Right atrium auricular region (tissue), 2 donors: ENCODE measurements at regions not wholly inside any gene's neighbourhood (a gene's known extent, or its start where the extent isn't known, plus 50 kb on each side); places are given as distances from the start of the nearest gene placed in this dataset.

Source experiments
- DNase-seq: peaks from one replicate; pipeline ENCODE4 v3.0.0-alpha.2; 2019; ENCODE audit warnings: low spot score
- H3K27ac ChIP-seq, 2 donors: fragments of 200-600 bp; sonication (generic); 1 replicate in 1 of 2; 2 replicates in 1 of 2; pipeline ENCODE4 v1.5.1; 2016 to 2019
- H3K27me3 ChIP-seq, 2 donors: fragments of 200-600 bp; sonication (generic); one replicate each; pipeline versions ENCODE4 v1.5.1 to v1.6.0; 2017 to 2019
- H3K36me3 ChIP-seq: fragments of 200-600 bp; sonication (generic); one replicate; pipeline ENCODE4 v1.5.1; 2016
- H3K4me1 ChIP-seq, 2 donors: fragments of 200-600 bp; sonication (generic); one replicate each; pipeline versions ENCODE4 v1.5.1 to v1.6.0; 2017 to 2019
- H3K4me3 ChIP-seq, 2 donors: fragments of 200-600 bp; sonication (generic); 1 replicate in 1 of 2; 2 replicates in 1 of 2; pipeline ENCODE4 v1.5.1; 2017 to 2019; ENCODE audit warnings: mild to moderate bottlenecking in 1 of 2, moderate library complexity in 1 of 2
- H3K9me3 ChIP-seq, 2 donors: fragments of 200-600 bp; sonication (generic); one replicate each; pipeline ENCODE4 v1.5.1; 2019
- CTCF ChIP-seq, 2 donors: fragments of 200-600 bp; sonication (generic); IDR thresholded peaks; one replicate each; pipeline ENCODE4 v1.5.1; 2019; ENCODE audit warnings: antibody characterized with exemption in 2 of 2

- no peaks in the 10 kb centered on the region for H3K9me3 ChIP-seq
- no peak overlapping the region for H3K4me3 ChIP-seq
- no peak for DNase-seq
- no peak for TF ChIP-seq CTCF (IDR thresholded peaks at IDR 0.05)
- H3K27me3 ChIP-seq: no peaks in the 10 kb centered on the region
- no peak overlapping the region for H3K27ac ChIP-seq
- peaks cover 0 to 6% of the 10 kb centered on the region in 2 donors for H3K4me1 ChIP-seq
- no peaks in the 10 kb centered on the region for H3K36me3 ChIP-seq
These were observed 474.6 kb downstream of the PCNX1 start for GRCh38 chr14:71381814-71382213.

GRCh38 chr14:71382315-71382714 is 475.1 kb downstream of the PCNX1 start:
- DNase-seq: no peak
- Histone ChIP-seq H3K4me1 (peaks cover 0 to 6% of the 10 kb centered on the region in 2 donors), H3K4me3 (no peak overlapping the region), H3K36me3 (no peaks in the 10 kb centered on the region), H3K9me3 (no peaks in the 10 kb centered on the region), H3K27me3 (no peaks in the 10 kb centered on the region), H3K27ac (no peak overlapping the region)
- TF ChIP-seq CTCF (IDR thresholded peaks at IDR 0.05): no peak

GRCh38 chr14:71383510-71383909 is 476.3 kb downstream of the PCNX1 start:
- H3K4me1 ChIP-seq: peaks cover 0 to 6% of the 10 kb centered on the region in 2 donors
- H3K36me3 ChIP-seq: no peaks in the 10 kb centered on the region
- no peak for DNase-seq
- no peak overlapping the region for H3K4me3 ChIP-seq
- H3K27me3 ChIP-seq: no peaks in the 10 kb centered on the region
- H3K27ac ChIP-seq: no peak overlapping the region
- TF ChIP-seq CTCF (IDR thresholded peaks at IDR 0.05): no peak
- H3K9me3 ChIP-seq: no peaks in the 10 kb centered on the region

- Histone ChIP-seq H3K27ac (no peak overlapping the region), H3K4me3 (no peak overlapping the region), H3K4me1 (peaks cover 0 to 6% of the 10 kb centered on the region in 2 donors), H3K27me3 (no peaks in the 10 kb centered on the region), H3K9me3 (no peaks in the 10 kb centered on the region), H3K36me3 (no peaks in the 10 kb centered on the region)
- no peak for DNase-seq
- TF ChIP-seq CTCF (IDR thresholded peaks at IDR 0.05): no peak
These were observed 477.0 kb downstream of the PCNX1 start for GRCh38 chr14:71384007-71384845.

GRCh38 chr14:71387753-71388152 is 480.5 kb downstream of the PCNX1 start:
- Histone ChIP-seq H3K9me3 (no peaks in the 10 kb centered on the region), H3K36me3 (no peaks in the 10 kb centered on the region), H3K4me3 (no peak overlapping the region), H3K27ac (no peak overlapping the region), H3K27me3 (no peaks in the 10 kb centered on the region), H3K4me1 (no peaks in the 10 kb centered on the region)
- no peak for DNase-seq
- no peak for TF ChIP-seq CTCF (IDR thresholded peaks at IDR 0.05)

GRCh38 chr14:71388336-71388735 is 481.1 kb downstream of the PCNX1 start:
- no peaks in the 10 kb centered on the region for H3K4me1 ChIP-seq
- H3K27me3 ChIP-seq: no peaks in the 10 kb centered on the region
- H3K4me3 ChIP-seq: no peak overlapping the region
- TF ChIP-seq CTCF (IDR thresholded peaks at IDR 0.05): no peak
- DNase-seq: no peak
- no peak overlapping the region for H3K27ac ChIP-seq
- no peaks in the 10 kb centered on the region for H3K36me3 ChIP-seq
- H3K9me3 ChIP-seq: no peaks in the 10 kb centered on the region
